ENCODE measurements at regions not wholly inside any gene's neighbourhood (a gene's known extent, or its start where the extent isn't known, plus 50 kb on each side); places are given as distances from the start of the nearest gene placed in this dataset.

- peak in 1 of 2 experiments; percentile 89 for DNase-seq (ENCODE audit: low read depth in 1 of 2, low spot score in 2 of 2)
- Histone ChIP-seq H3K27ac (ENCODE audit: low read depth, low read length) (no peak overlapping the region), H2AFZ (ENCODE audit: low read length) (peak overlapping the region; percentile 54; the same call in 1 of the 2 replicates), H3K18ac (ENCODE audit: extremely low read depth, low read length) (no peak overlapping the region), H4K5ac (ENCODE audit: insufficient read length, low read depth, low read length) (no peak overlapping the region), H3K79me2 (ENCODE audit: control insufficient read depth in 1 of 2, insufficient read depth in 2 of 2, low read length in 2 of 2) (no peaks in the 10 kb centered on the region), H4K91ac (replicated peaks; ENCODE audit: insufficient read length, low read length) (no peak overlapping the region), H3K4me1 (replicated peaks in 1 of 4; ENCODE audit: control insufficient read depth in 3 of 4, insufficient read depth in 4 of 4, low read length in 3 of 4) (peaks cover 8 to 11% (median 9%) of the 10 kb centered on the region in 4 experiments; a peak in 6 of 7 replicates), H3K9me3 (ENCODE audit: insufficient read depth in 2 of 2, low read depth in 1 of 2, low read length in 1 of 2) (no peaks in the 10 kb centered on the region), H2BK20ac (ENCODE audit: low read length) (no peak overlapping the region), H2BK5ac (ENCODE audit: low read depth, low read length) (no peak overlapping the region), H3K27me3 (replicated peaks in 1 of 4; ENCODE audit: control insufficient read depth in 3 of 4, extremely low read depth in 1 of 4, insufficient read depth in 3 of 4, low read length in 3 of 4) (peaks cover 13 to 53% (median 42%) of the 10 kb centered on the region in 4 experiments), H3K9ac (replicated peaks in 1 of 4; ENCODE audit: extremely low read depth in 1 of 4, low read depth in 3 of 4, low read length in 3 of 4) (no peak overlapping the region; a peak in 1 of 7 replicates), H2BK15ac (ENCODE audit: low read length) (no peak overlapping the region), H2BK12ac (ENCODE audit: low read depth, low read length) (no peak overlapping the region), H3K4ac (replicated peaks; ENCODE audit: insufficient read length, low read depth, low read length) (no peak overlapping the region), H3K56ac (replicated peaks; ENCODE audit: insufficient read length, low read depth, low read length) (no peak overlapping the region), H3K4me2 (ENCODE audit: insufficient read depth in 1 of 2, low read depth in 2 of 2, low read length in 2 of 2) (peak overlapping the region; percentile 86 to 93), H4K8ac (ENCODE audit: extremely low read depth, insufficient read depth, low read length) (no peak overlapping the region; the same call in 1 of the 2 replicates), H2BK120ac (replicated peaks; ENCODE audit: low read depth, low read length) (no peak overlapping the region), H3K79me1 (ENCODE audit: low read depth, low read length) (no peaks in the 10 kb centered on the region), H3K14ac (ENCODE audit: insufficient read length) (no peak overlapping the region), H3K23me2 (ENCODE audit: low read depth, low read length) (peaks cover 17% of the 10 kb centered on the region), H4K20me1 (replicated peaks in 1 of 2; ENCODE audit: control insufficient read depth in 1 of 2, insufficient read depth in 2 of 2, low read length in 2 of 2) (no peaks in the 10 kb centered on the region), H3K36me3 (ENCODE audit: control insufficient read depth in 2 of 4, insufficient read depth in 4 of 4, low read length in 3 of 4) (no peaks in the 10 kb centered on the region), H2AK5ac (ENCODE audit: low read depth, low read length) (no peak overlapping the region), H3K23ac (ENCODE audit: insufficient read length) (no peak overlapping the region), H3K4me3 (ENCODE audit: extremely low read depth in 1 of 4, insufficient read depth in 2 of 4, low read depth in 3 of 4, low read length in 4 of 4) (peak overlapping the region; percentile 67 to 85 (median 77))
- FAIRE-seq, result no peak
- WGBS, 2 experiments (ENCODE audit: extremely low coverage in 1 of 2, insufficient coverage in 1 of 2, insufficient read length in 1 of 2, insufficient replicate concordance in 2 of 2, low coverage in 1 of 2, low lambda C conversion rate in 2 of 2, missing lambda C conversion rate in 1 of 2), result 1% methylated on average over 58 of the region's 82 CpGs; no CpG with 5 or more reads in 1 of the 2 experiments
- ChIA-PET POLR2A (ENCODE audit: partially characterized antibody) (no interaction called here), CTCF (ENCODE audit: partially characterized antibody) (interaction anchor here (1.0 kb wide), 1 partner anchor 9 kb away, joined by 3 read pairs; no protein-coding TSS in a partner anchor)
- TF ChIP-seq CBX8 (IDR thresholded peaks at IDR 0.05; ENCODE audit: borderline replicate concordance, low read depth, low read length), result no peak
- no peak for TF ChIP-seq SP1 (IDR thresholded peaks at IDR 0.05; ENCODE audit: low read depth, low read length)
- TF ChIP-seq E2F6 (IDR thresholded peaks at IDR 0.05), result peak; percentile 37
- TF ChIP-seq SIN3A (conservative IDR thresholded peaks at IDR 0.05 in 1 of 2, IDR thresholded peaks at IDR 0.05 in 1 of 2; ENCODE audit: low read depth in 1 of 2, low read length in 2 of 2), result peak in 1 of 2 experiments; percentile 73; a peak in 2 of 4 replicates
- TF ChIP-seq MAX (IDR thresholded peaks at IDR 0.05), result peak; percentile 64
- TF ChIP-seq EZH2 (IDR thresholded peaks at IDR 0.05; ENCODE audit: low read depth, low read length, severe bottlenecking), result peak; percentile 66
Measured at GRCh38 chr18:34976899-34977837, 64.0 kb upstream of the MAPRE2 start.

Measured in H1 (cell line).